H4 (cell line): ENCODE measurements at regions not wholly inside any gene's neighbourhood (a gene's known extent, or its start where the extent isn't known, plus 50 kb on each side); places are given as distances from the start of the nearest gene placed in this dataset.

Source experiments
- DNase-seq: peaks from one replicate; pipeline ENCODE4 v3.0.0-alpha.2; 2015; ENCODE audit warnings: low spot score

- no peak for DNase-seq
Measured at GRCh38 chr6:14365393-14365792, 247.8 kb downstream of the CD83 start.

DNA sequence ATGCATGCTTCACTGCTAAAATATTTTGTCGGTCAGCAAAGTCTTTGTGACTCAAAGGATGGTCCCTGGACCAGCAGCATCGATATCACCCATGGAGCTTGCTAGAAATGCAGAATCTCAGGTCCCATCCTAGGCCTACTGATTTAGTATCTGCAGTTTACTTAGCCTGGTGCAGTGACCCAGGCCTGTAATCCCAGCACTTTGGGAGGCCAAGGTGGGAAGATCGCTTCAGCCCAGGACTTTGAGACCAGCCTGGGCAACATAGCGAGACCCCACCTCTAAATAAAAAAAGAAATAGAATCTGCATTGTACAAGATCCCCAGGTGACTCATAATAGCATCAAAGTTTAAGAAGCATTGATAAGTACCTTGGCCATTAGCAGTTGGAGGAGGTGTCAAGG lies 248.7 kb downstream of the CD83 start:
- DNase-seq: no peak

- DNase-seq: no peak
Measured at GRCh38 chr6:14366872-14367271, 249.3 kb downstream of the CD83 start.

- no peak for DNase-seq
Measured at GRCh38 chr6:14367296-14367695, 249.7 kb downstream of the CD83 start.

- DNase-seq: no peak
Measured at GRCh38 chr6:14369717-14370116, 252.1 kb downstream of the CD83 start.

DNA sequence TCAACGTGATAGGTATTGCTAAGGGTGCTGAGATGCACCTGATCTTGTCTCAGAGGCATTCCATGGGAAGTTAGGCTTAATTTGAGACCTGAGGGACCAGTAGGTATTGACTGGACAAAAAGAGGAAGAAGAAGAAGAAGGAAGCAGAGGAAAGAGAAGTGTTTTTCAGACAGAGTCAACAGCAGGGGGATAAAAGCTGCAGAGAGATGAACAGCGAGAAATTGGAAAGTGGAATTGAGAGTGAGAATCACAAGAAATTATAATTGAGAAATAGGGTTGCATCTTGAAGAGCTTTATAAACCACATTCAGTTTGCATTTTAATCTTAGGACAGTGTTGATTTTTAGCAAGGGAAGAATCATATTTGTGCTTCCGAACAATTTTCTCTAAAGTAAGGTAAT lies 254.0 kb downstream of the CD83 start:
- no peak for DNase-seq

GRCh38 chr6:14372734-14373489 lies 255.3 kb downstream of the CD83 start:
- DNase-seq: no peak

DNA sequence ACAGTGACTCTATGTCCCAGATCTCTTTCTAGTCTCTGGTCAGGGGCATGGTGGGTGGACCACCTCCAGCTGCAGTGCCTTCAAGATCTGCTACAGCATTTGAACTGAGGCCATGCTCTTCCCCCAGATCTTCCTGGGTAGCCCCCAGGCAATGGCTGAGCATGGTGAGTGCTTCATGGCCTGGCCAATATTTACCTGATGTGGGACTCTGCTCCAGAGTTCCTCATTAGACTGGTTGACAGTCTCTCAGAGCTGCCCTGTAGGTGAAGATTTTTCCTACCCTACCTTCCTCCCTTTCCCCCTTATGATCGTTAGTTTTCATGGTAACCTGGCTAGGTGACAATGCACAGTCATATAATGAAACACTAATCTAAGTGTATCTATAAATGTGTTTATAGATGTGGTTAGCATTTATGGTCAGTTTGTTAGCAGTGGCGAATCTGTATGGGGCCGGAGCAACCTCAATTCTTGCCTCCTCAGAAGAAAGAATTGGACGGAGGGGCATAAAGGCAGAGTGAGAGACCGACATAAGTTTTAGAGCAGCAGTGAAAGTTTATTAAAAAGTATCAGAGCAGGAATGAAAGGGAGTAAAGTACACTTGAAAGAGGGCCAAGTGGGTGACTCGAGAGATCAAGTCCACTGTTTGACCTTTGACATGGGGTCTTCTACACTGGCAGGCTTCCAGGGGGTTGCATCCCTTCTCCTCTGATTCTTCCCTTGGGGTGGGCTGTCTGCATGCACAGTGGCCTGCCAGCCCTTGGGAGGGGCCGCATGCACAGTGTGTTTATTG lies 256.3 kb downstream of the CD83 start:
- no peak for DNase-seq

GRCh38 chr6:14375930-14376329 lies 258.4 kb downstream of the CD83 start:
- DNase-seq: no peak

- no peak for DNase-seq
Measured at GRCh38 chr6:14379568-14379967, 262.0 kb downstream of the CD83 start.

DNA sequence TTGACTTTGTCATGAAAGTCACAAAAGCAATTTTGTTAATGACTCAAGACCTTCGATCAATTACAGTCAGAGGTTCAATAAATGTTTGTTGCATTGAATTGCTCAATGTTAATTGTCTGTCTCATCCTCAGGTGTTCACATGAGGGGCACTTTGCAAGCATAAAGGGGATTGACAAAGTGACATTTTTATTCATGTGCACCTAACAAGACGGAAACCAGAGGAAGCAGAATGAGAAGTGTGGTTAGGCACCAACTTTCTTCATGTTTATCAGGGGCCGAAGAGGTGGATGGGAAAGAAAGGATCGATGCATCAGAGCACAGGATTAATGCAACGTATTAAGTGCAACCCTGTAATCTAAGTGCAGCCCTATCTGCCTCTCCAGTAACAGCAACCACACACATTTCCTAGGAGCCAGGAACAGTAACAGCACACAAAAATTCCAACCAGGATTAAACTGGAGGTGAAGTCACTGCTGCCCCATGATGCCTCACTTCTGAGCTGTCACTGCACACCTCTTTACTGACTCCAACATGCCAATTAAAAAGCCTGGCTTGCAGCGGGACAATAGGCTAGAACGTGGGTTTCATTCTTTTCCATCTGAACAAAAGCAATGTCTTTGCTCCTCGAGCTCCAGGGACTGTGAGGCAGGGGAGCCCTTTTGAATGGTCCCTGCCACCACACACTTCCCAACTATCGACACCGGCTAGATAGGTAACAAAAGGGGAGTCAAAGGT lies 262.7 kb downstream of the CD83 start:
- DNase-seq: no peak

DNA sequence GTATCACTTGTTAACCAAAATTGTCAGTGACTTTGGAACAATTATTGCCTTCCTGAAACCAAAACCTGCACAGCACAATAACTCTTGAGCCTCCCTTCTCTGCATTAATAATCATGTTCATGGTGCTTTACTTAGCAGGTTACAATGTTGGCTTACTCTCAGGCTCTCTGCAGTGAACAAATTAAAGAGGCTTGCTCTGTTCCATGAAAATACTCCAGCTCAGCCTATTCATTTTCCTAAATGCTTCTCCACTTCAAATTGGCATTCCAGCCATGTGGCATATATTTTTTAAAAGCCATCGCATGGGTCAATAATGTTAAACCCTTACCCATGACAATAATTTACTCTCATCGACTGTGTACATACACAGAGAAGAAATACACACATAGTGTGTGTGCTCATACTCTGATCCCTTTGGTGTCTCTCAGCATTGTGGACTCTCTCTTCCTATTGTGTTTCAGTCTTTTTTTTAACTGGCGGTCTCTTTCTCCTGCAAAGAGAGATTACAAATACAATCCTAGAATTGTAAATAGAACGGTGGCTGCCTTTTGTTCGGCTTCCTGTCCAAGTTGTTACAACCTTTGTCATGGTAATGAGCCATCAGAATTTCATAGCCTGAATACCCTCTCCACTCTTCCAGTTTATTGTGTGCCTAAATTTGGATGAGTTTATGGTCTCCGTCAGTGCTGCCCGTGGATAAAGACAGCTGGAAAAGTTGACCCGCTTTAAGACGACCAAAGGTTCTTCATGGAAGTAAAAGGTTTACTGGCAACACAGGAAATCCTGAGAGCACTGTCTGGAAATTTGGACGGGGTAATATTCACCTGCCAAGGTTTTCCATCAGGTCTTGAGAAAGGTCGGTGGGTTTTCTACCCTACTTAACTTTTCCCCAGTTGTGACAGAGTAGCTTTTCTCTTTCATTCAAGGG lies 263.6 kb downstream of the CD83 start:
- DNase-seq: no peak

DNA sequence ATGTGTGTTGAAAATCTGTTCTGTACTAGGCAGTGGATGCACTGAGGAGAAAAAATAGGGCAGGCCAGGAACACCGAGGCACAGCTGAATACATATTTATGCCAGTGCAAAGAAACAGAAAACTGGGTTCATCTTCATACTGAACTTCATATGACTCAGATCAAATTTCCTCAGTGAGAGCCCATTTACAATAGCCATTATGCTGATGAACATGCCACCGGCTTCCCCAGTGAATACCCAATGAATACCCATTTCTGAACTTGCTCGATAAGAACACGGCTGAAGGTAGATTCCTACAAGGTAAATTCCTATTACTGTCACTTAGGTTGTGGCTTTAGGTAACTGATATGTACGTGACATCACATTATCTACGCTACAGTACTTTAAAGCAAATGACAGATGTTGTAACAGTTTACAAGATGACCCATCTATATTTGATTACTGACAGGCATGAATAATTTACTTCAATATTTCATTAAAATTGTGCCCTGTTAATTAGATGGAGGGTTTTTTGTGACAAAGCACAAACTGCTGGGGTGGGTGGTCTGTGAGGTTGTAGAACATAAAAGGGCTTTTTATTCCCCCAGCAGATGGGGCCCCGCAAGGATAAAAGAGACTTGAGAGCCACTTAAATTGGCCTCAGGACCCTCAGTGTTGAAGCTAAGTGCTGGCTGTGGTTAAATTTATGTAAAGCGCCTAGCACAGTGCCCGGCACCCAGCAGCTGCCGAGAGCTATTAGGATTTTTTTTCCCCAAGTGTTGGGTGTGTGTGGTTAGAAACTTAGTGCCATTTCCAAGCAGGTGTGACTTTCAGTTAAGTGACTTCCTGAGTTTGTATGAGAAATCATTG lies 264.5 kb downstream of the CD83 start:
- DNase-seq: no peak

GRCh38 chr6:14382678-14383236 lies 265.2 kb downstream of the CD83 start:
- DNase-seq: no peak

DNA sequence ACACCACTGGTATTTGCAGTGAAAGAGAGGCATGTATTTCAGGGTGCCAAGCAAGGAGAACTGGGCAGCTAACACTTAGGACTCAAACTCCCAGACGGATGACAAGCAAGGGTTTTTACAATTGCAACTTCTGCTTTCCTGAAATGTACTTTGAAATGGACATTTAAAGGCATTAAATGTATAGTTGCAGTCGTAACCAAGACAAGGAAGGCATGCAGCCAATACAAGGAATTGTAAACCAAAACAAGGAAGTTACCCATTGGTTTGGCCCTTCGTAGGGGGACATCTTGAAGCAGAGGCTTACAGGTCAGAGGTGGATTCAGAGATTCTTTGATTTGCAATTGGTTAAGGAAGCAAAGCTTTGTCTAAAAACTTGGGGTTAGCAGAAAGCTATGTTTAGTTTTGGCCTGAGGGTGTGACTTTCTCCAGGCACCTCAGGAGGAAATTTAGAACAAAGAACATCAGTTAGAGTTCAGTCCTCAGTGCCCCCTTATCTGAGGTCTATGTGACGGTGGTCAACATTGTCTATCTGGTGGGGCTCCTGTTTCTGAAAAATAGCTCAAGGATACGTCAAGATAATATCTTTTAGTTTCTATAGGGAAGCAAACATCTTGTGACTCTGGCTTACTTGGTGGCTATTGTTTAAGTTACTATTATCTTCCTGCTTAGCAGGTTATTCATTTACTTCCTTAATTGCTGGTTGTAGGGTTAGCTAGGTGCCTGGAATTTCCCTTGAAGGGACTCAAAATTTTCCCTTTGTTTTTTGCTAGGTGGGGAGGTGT lies 266.0 kb downstream of the CD83 start:
- DNase-seq: no peak

DNA sequence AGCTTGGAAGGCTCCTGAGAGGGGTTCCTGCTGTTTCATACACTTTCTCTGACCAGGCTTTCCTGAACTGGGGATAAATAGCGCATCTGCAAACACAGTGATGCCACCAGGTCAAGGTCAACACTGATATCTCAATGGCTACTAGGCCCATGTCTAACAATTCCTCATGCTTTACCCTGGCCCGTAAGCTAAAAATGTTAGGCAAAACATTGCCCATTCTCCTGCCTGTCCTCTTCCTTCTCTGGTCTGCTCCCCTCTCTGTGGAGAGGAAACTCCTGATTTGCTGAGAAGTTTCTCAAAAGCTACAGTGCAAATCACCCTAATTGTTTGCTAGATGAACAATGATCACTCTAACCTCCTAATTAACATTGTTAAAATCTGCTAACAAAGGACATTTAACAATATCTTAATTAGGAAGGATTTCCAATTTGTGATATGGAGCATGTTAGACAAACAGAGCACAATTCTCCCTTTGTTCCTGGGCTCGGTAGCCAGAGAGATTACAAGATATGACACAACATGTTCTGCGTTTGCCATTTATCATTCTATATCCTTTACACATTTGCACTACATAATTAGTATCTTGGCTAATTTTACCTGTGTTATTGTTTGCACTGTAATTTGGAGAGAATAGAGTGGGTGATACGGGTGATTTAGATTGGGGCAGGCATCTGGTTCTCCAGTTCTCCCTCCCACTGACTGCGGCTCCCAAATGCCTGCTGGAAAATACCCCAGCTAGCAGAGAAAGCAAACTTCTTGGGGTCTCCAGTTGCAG lies 266.8 kb downstream of the CD83 start:
- DNase-seq: no peak

DNA sequence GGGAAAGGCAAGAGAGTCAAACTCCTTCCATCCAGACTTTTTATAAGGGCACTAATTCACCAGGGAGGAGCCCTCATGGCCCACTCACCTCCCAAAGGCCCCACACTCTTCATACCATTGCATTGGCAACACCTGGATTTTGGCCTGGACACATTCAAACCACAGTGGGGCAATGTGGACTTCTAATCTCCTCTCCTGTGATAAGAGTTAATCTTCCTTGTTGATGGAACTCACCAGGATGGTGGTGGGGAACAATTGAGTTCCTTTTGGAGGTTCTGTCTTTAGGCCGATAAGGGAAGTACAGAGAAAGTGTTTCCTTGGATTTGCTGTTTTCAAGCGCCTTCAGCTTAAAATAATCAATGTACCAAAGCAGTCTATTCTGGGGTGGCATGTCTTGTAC lies 268.7 kb downstream of the CD83 start:
- DNase-seq: no peak

DNA sequence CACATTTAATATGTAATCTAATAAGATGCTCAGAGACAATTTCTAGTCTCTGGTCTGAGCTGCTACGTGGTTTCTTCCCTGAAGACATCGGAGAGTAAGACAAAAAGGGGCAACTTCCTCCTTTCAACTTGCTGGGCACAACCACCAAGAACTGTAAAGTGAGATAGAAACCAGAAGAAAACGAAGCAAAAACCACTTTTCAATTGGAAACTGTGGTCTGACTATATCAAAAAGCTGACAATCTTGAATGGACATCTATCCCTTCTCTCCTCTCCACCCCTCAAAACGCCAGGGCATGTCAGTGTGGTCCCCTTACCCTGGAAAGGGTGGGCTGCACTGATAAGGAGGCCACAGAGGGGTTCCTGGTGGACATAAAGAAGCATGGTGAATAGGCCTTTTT lies 269.1 kb downstream of the CD83 start:
- DNase-seq: no peak

- DNase-seq: no peak
Measured at GRCh38 chr6:14388371-14388770, 270.8 kb downstream of the CD83 start.
